ENCODE measurements at regions not wholly inside any gene's neighbourhood (a gene's known extent, or its start where the extent isn't known, plus 50 kb on each side); places are given as distances from the start of the nearest gene placed in this dataset.

- DNase-seq (ENCODE audit: low read depth, low spot score): no peak
- H3K4me1 ChIP-seq (ENCODE audit: control insufficient read depth in 1 of 2, insufficient read depth in 2 of 2, low read length in 2 of 2): no peaks in the 10 kb centered on the region
- H4K20me1 ChIP-seq (ENCODE audit: insufficient read depth): no peaks in the 10 kb centered on the region
- ChIA-PET CTCF (no interaction called here), POLR2A (no interaction called here), RAD21 (ENCODE audit: low non-redundant PET in 1 of 2, low total read pairs in 2 of 2, uncharacterized antibody in 2 of 2, unreplicated experiment in 2 of 2) (no interaction called here)
- H3K36me3 ChIP-seq (ENCODE audit: control insufficient read depth in 1 of 2, insufficient read depth in 2 of 2, low read length in 2 of 2): no peaks in the 10 kb centered on the region
- TF ChIP-seq CBX3 (IDR thresholded peaks at IDR 0.05; ENCODE audit: low read depth): no peak
- no peak for TF ChIP-seq CTCF (IDR thresholded peaks at IDR 0.05 in 2 of 3, conservative IDR thresholded peaks at IDR 0.05 in 1 of 3; ENCODE audit: borderline replicate concordance in 1 of 3, insufficient read depth in 1 of 3, low read depth in 2 of 3, low read length in 2 of 3)
- no peak for TF ChIP-seq EZH2phosphoT487 (IDR thresholded peaks at IDR 0.05; ENCODE audit: borderline replicate concordance)
- no peak for TF ChIP-seq JUND (IDR thresholded peaks at IDR 0.05)
- no peak for TF ChIP-seq POLR2AphosphoS5 (IDR thresholded peaks at IDR 0.05; ENCODE audit: low read depth, low read length)
- no peak for TF ChIP-seq CEBPB (IDR thresholded peaks at IDR 0.05; ENCODE audit: low read depth)
- intact Hi-C loops (cut with micrococcal nuclease): no loop called here
- no TSS peak for BruUV-seq (replicated peaks)
- no peak overlapping the region for H3K9ac ChIP-seq (ENCODE audit: low read length)
- no peaks in the 10 kb centered on the region for H3K27me3 ChIP-seq (ENCODE audit: insufficient read depth, low read length)
- no peak overlapping the region for H3K4me3 ChIP-seq (replicated peaks in 1 of 2; ENCODE audit: low read depth in 1 of 2, low read length in 2 of 2)
- ATAC-seq: no peak
- H2AFZ ChIP-seq (ENCODE audit: low read depth, low read length, poor library complexity, severe bottlenecking): no peak overlapping the region
- no peaks in the 10 kb centered on the region for H3K79me2 ChIP-seq (ENCODE audit: insufficient read depth, low read length)
- no peak overlapping the region for H3K27ac ChIP-seq (ENCODE audit: low read depth, low read length)
- no peak overlapping the region for H3K4me2 ChIP-seq (ENCODE audit: low read length)
- no peaks in the 10 kb centered on the region for H3K9me2 ChIP-seq (ENCODE audit: insufficient read depth)
- H3K9me3 ChIP-seq (ENCODE audit: control insufficient read depth in 1 of 2, insufficient read depth in 1 of 2, low read depth in 1 of 2, low read length in 2 of 2): peaks cover 12 to 27% of the 10 kb centered on the region in 2 experiments; a peak in 2 of 4 replicates
These were observed 545.0 kb downstream of the SOX11 start for GRCh38 chr2:6237039-6237660.

- Histone ChIP-seq H4K20me1 (ENCODE audit: insufficient read depth) (no peaks in the 10 kb centered on the region), H3K36me3 (ENCODE audit: control insufficient read depth in 1 of 2, insufficient read depth in 2 of 2, low read length in 2 of 2) (no peaks in the 10 kb centered on the region), H3K4me1 (ENCODE audit: control insufficient read depth in 1 of 2, insufficient read depth in 2 of 2, low read length in 2 of 2) (no peaks in the 10 kb centered on the region), H3K9ac (ENCODE audit: low read length) (no peak overlapping the region), H2AFZ (ENCODE audit: low read depth, low read length, poor library complexity, severe bottlenecking) (no peak overlapping the region), H3K79me2 (ENCODE audit: insufficient read depth, low read length) (no peaks in the 10 kb centered on the region), H3K27me3 (ENCODE audit: insufficient read depth, low read length) (no peaks in the 10 kb centered on the region), H3K27ac (ENCODE audit: low read depth, low read length) (no peak overlapping the region), H3K4me3 (replicated peaks in 1 of 2; ENCODE audit: low read depth in 1 of 2, low read length in 2 of 2) (no peak overlapping the region), H3K9me2 (ENCODE audit: insufficient read depth) (no peaks in the 10 kb centered on the region), H3K9me3 (ENCODE audit: control insufficient read depth in 1 of 2, insufficient read depth in 1 of 2, low read depth in 1 of 2, low read length in 2 of 2) (peaks cover 10 to 19% of the 10 kb centered on the region in 2 experiments; a peak in 2 of 4 replicates), H3K4me2 (ENCODE audit: low read length) (no peak overlapping the region)
- ATAC-seq: no peak
- BruUV-seq (replicated peaks): no TSS peak
- CTCF ChIA-PET: no interaction called here
- POLR2A ChIA-PET: no interaction called here
- TF ChIP-seq SIN3A (IDR thresholded peaks at IDR 0.05; ENCODE audit: low read depth): no peak
- RAD21 ChIA-PET (ENCODE audit: low non-redundant PET in 1 of 2, low total read pairs in 2 of 2, uncharacterized antibody in 2 of 2, unreplicated experiment in 2 of 2): no interaction called here
- intact Hi-C loops (cut with micrococcal nuclease): no loop called here
- DNase-seq (ENCODE audit: low read depth, low spot score): no peak
These were observed 557.4 kb downstream of the SOX11 start for GRCh38 chr2:6249557-6249956.

Data from HCT116 (cell line).